ENCODE measurements at regions not wholly inside any gene's neighbourhood (a gene's known extent, or its start where the extent isn't known, plus 50 kb on each side); places are given as distances from the start of the nearest gene placed in this dataset.
"Not testable (repeated sequence)": the region's sequence is repeated elsewhere in the genome, so short reads cannot be mapped to it uniquely, and the experiment has no call there.

DNA sequence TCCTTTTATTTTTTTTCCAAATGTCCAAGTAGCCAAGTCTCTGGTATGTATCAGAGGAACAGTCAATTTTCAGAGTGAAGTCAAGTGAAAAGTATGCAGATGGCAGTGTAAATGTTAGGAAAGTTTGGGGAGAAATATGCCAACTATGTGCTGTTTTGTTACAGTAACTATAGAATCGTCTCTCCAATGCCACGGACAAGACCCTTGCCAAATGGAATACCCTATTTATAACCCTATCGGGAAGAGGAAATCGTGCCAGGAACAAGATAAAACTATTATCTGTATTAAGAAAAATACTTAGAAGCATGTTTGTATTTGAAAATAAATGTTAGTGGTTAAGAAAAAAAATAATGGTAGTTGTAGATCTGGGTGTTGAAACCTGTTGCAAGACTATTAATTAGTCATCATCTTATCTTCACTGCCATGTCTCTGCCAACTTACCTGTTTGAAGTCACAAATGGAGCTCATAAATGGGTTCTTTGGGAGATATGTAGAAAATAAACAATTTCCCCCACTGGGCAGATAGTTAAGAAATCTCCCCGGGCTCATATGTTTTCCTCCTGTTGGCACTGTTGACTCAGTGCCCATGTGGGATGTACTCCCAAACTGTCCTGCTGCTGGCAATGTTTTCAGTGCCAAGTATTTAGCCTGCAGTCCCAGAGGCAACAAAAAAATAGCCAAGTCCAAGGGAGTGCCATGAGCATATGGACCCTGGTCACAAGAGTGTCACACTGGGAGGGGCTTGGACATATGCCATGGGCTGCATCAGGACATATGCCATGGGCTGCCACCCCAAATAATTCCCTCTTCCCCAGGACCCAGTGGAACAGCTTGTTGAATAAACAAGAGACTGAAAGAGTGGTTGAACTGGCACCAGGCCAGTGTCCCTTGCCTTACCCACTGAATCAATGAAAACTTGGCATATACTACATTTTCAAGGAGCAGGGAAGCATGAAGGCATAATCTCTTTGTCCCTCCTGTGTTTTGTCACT is 366.9 kb downstream of the OSR1 start:
- intact Hi-C loops (cut with micrococcal nuclease): loop anchor here (10.0 kb wide), 1 partner anchor 467 kb away; no protein-coding TSS in a partner anchor

DNA sequence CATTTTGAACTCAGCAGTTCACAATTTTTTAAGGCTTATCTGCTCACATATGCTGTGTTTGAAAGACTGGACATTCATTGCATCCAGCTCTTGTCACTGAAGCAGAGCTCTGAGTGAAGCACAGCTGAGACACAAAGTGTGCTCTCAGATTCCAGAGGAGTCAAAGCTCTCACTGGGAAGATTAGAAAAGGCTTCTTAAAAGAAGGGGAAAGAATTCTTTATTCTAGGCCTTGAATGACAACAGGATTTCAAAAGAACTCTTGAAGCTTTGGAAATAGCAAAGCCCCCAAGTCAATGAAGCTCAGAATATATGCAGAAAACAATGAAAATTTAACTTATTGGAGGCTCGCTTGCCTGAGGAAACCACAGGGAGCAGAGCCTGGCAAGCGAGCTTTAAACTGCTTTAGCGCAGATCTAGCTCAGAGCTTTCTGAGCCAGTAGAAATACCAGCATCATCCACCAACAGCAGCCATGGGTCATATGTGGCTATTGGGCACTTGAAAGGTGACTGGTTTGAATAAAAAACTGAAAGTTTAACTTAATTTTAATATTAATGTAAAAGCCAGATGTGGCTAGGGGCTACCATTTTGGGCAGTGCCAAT is 369.7 kb downstream of the OSR1 start:
- intact Hi-C loops (cut with micrococcal nuclease): no loop called here

GRCh38 chr2:18987592-18988073 is 370.8 kb downstream of the OSR1 start:
- intact Hi-C loops (cut with micrococcal nuclease): no loop called here

DNA sequence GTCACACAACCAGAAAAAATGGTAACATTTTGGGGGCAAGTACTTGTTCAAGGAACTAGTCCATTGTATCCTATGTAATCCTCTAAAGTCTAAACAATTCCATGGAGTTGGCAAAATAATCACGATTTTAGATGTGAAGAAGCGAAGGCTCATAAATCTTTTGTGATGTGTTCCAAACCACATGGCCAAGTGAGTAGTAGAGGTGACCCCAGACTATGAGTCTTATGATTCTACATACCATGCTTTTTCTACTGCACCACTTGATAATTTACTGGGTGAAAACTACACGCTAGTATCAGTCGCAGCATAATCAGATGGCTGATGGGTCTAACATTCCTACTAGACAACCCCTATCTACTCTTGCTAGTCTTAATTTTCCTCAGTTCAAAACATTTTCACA is 371.4 kb downstream of the OSR1 start:
- intact Hi-C loops (cut with micrococcal nuclease): no loop called here

- intact Hi-C loops (cut with micrococcal nuclease): no loop called here
Measured at GRCh38 chr2:18986046-18986445, 372.4 kb downstream of the OSR1 start.

DNA sequence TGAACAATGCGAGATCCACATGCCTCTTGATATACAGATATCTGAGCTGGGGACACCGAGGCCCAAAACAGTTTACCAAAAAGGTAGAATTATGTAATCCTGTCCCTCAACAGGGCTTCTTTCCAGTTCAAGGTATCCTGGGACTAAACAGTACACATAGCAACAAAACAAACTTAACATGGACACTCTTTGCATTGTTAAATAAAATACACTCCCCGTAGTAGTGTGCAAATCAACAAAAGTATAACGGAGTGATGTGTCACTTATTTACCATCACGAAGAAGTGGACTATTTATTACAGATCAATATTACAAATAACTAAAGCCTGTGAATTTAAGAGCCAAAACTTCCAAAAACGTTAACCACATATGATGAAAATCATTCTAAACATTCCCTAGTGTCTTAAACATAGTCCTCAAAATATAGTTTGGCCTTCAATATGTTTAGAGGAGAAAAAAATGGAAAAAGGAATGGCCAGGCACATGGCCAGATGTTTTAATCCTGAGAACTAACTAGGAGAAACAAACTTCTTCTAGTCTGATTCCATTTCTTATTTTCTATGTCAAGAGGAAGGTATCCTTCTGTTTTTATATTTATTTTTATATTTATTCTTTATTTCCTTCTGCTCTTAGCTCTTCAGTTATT is 377.5 kb downstream of the OSR1 start:
- intact Hi-C loops (cut with micrococcal nuclease): no loop called here

- intact Hi-C loops (cut with micrococcal nuclease): no loop called here
Measured at GRCh38 chr2:18980104-18980785, 378.2 kb downstream of the OSR1 start.

- intact Hi-C loops (cut with micrococcal nuclease): no loop called here
Measured at GRCh38 chr2:18977409-18977808, 381.0 kb downstream of the OSR1 start.

- intact Hi-C loops (cut with micrococcal nuclease): no loop called here
Measured at GRCh38 chr2:18976168-18976961, 382.1 kb downstream of the OSR1 start.

DNA sequence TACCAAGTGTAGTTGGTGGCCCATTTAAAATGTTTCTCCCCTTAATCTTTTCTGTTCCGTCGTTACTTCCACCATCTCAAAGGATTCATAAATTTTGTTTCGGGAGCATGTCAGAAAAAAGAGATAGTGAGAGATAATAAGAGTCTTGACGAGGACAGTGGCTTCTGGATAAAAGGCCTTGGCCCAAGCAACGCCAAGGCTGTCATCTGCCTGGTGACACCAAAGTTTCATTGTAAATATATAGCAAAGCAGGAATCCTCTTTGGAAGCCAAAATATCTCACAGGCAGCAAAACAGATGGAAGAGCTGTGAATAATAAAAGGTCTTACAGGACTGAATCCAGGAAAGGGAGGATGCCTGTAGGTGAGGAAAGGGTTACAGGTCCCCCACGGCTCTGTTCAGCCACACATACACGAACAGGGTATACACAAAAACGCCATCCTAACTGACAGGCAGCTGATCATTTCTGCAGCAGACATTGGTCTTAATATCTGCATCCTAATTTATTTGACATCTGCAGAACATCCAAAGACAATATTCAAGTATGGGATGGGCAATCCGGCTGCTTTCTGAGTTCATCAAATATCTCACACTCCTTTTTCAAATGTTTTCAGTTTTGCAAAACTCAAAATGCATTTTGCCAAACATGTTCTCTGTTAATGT is 382.8 kb downstream of the OSR1 start:
- intact Hi-C loops (cut with micrococcal nuclease): no loop called here

DNA sequence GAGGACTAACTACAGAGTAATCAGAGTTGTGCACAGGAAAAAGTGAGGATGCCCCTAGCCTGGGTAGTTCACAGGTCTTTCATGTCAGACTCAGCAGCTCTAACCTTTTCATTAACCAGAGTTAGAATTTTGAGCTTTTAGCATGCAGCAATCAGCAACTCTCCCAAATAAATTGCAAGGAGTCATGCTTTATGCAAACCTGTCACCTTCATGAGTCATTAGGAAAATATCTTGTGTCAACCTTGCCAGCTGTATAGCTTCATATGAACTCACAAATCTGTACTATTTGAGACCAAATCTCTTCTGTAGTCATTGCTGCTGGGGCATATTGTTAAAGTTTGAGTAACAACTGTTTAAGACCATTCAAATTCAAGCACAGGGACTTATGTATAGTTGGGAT is 382.3 kb upstream of the NT5C1B start:
- intact Hi-C loops (cut with micrococcal nuclease): no loop called here

- intact Hi-C loops (cut with micrococcal nuclease): no loop called here
Measured at GRCh38 chr2:18971069-18971378, 381.7 kb upstream of the NT5C1B start.

GRCh38 chr2:18966131-18966530 is 376.8 kb upstream of the NT5C1B start:
- intact Hi-C loops (cut with micrococcal nuclease): no loop called here

GRCh38 chr2:18963739-18964256 is 374.4 kb upstream of the NT5C1B start:
- intact Hi-C loops (cut with micrococcal nuclease): not testable (repeated sequence)

DNA sequence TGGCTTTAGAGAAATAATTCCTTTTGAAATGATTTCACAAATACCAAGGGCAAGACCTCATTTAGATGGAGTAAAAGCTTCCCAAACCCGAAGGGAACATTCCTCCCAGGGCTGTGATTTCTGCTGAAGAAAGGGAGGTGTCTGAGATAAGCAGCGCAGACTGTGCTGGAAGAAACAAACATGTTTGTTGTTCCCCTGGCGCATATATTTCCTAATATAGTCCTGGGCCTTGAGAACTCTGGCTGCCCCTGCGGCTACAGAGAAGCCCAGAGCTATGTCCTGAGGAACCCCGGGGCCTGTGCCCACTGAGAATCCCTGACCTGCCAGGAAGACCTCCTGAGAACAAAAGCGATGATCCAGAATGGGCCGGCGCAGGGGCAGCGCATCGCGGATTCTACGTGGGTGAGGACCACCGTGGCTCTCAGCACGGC is 372.6 kb upstream of the NT5C1B start:
- intact Hi-C loops (cut with micrococcal nuclease): no loop called here

- intact Hi-C loops (cut with micrococcal nuclease): no loop called here
Measured at GRCh38 chr2:18959952-18960717, 370.8 kb upstream of the NT5C1B start.

- intact Hi-C loops (cut with micrococcal nuclease): no loop called here
Measured at GRCh38 chr2:18959200-18959599, 369.8 kb upstream of the NT5C1B start.

- intact Hi-C loops (cut with micrococcal nuclease): no loop called here
Measured at GRCh38 chr2:18957909-18958308, 368.5 kb upstream of the NT5C1B start.

DNA sequence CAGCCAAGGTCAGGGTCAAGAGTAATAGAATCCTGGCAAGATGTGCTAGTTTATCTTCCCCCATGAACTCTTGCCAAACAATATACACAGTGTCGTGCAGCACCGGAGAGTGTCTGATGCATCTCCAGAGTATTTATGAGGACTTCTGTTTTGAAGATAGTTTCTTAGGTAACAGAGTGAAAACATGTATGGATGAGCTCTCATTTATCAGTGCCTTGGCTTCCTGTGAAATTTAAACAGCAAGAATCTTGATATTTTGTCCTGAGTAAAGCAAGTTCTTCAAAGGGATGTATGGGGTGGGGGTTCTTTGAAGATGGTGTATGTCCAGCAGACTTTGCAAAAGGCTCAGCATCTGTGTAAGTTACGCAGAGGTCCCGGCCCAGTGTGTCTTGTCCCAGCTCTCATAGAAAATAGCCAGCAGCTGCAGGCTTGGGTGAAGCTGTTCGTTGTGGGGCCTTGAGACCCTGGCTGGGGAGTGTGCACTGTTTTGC is 361.0 kb upstream of the NT5C1B start:
- intact Hi-C loops (cut with micrococcal nuclease): no loop called here
